ENCODE measurements at regions not wholly inside any gene's neighbourhood (a gene's known extent, or its start where the extent isn't known, plus 50 kb on each side); places are given as distances from the start of the nearest gene placed in this dataset.

GRCh38 chr9:22206833-22207232, 197.7 kb upstream of the CDKN2B start:
- no peak overlapping the region for H3K9ac ChIP-seq (ENCODE audit: low read depth in 2 of 2, low read length in 2 of 2)
- H3K9me3 ChIP-seq = no peaks in the 10 kb centered on the region
- H3K4me1 ChIP-seq = no peaks in the 10 kb centered on the region
- no peak overlapping the region for H3K27ac ChIP-seq
- no peak for DNase-seq
- H3K36me3 ChIP-seq = no peaks in the 10 kb centered on the region
- no peak for TF ChIP-seq CTCF (IDR thresholded peaks at IDR 0.05)
- H3K27me3 ChIP-seq = no peaks in the 10 kb centered on the region
- H3K4me3 ChIP-seq = no peak overlapping the region
- intact Hi-C loops (cut with DNase I) = no loop called here

- Histone ChIP-seq H3K36me3 (no peaks in the 10 kb centered on the region), H3K27ac (no peak overlapping the region), H3K9me3 (no peaks in the 10 kb centered on the region), H3K4me3 (no peak overlapping the region), H3K9ac (ENCODE audit: low read depth in 2 of 2, low read length in 2 of 2) (no peak overlapping the region), H3K4me1 (no peaks in the 10 kb centered on the region), H3K27me3 (no peaks in the 10 kb centered on the region)
- TF ChIP-seq CTCF (IDR thresholded peaks at IDR 0.05) = no peak
- intact Hi-C loops (cut with DNase I) = no loop called here
- DNase-seq = no peak
Measured at GRCh38 chr9:22208846-22209585, 199.9 kb upstream of the CDKN2B start.

GRCh38 chr9:22210262-22210661, 201.2 kb upstream of the CDKN2B start:
- intact Hi-C loops (cut with DNase I) = no loop called here
- no peak for DNase-seq
- Histone ChIP-seq H3K9ac (ENCODE audit: low read depth in 2 of 2, low read length in 2 of 2) (no peak overlapping the region), H3K4me3 (no peak overlapping the region), H3K27me3 (no peaks in the 10 kb centered on the region), H3K9me3 (no peaks in the 10 kb centered on the region), H3K27ac (no peak overlapping the region), H3K4me1 (no peaks in the 10 kb centered on the region), H3K36me3 (no peaks in the 10 kb centered on the region)
- TF ChIP-seq CTCF (IDR thresholded peaks at IDR 0.05) = no peak

- Histone ChIP-seq H3K27me3 (no peaks in the 10 kb centered on the region), H3K27ac (no peak overlapping the region), H3K36me3 (no peaks in the 10 kb centered on the region), H3K9ac (ENCODE audit: low read depth in 2 of 2, low read length in 2 of 2) (no peak overlapping the region), H3K9me3 (no peaks in the 10 kb centered on the region), H3K4me3 (no peak overlapping the region), H3K4me1 (no peaks in the 10 kb centered on the region)
- no peak for DNase-seq
- intact Hi-C loops (cut with DNase I) = no loop called here
- no peak for TF ChIP-seq CTCF (IDR thresholded peaks at IDR 0.05)
Measured at GRCh38 chr9:22210936-22211335, 201.8 kb upstream of the CDKN2B start.

GRCh38 chr9:22211588-22212360, 202.7 kb upstream of the CDKN2B start:
- Histone ChIP-seq H3K9me3 (no peaks in the 10 kb centered on the region), H3K4me3 (no peak overlapping the region), H3K4me1 (no peaks in the 10 kb centered on the region), H3K9ac (ENCODE audit: low read depth in 2 of 2, low read length in 2 of 2) (no peak overlapping the region), H3K27ac (no peak overlapping the region), H3K36me3 (no peaks in the 10 kb centered on the region), H3K27me3 (no peaks in the 10 kb centered on the region)
- no peak for TF ChIP-seq CTCF (IDR thresholded peaks at IDR 0.05)
- DNase-seq = no peak
- intact Hi-C loops (cut with DNase I) = no loop called here
